MM.1S (cell line): ENCODE measurements at regions not wholly inside any gene's neighbourhood (a gene's known extent, or its start where the extent isn't known, plus 50 kb on each side); places are given as distances from the start of the nearest gene placed in this dataset.

Experiments
- DNase-seq: peaks from one replicate; pipeline ENCODE4 v3.0.0-alpha.2; 2015
- H2AFZ ChIP-seq: fragments of 300-600 bp; sonication (generic); 2 replicates; pipeline ENCODE4 v1.6.0; 2016; ENCODE audit warnings: antibody characterized with exemption, low read length
- H3F3A ChIP-seq: fragments of 300-600 bp; sonication (generic); 2 replicates; pipeline ENCODE4 v1.6.1; 2016; ENCODE audit warnings: mild to moderate bottlenecking, antibody characterized with exemption, low read length, moderate library complexity, mixed read lengths; ENCODE audit not compliant: insufficient read depth
- H3K27ac ChIP-seq: fragments of 300-600 bp; sonication (generic); 2 replicates; pipeline ENCODE4 v1.5.1; 2016; ENCODE audit warnings: mild to moderate bottlenecking, low read length
- H3K27me3 ChIP-seq: fragments of 300-600 bp; sonication (generic); replicated peaks from 2 replicates; pipeline ENCODE4 v1.6.0; 2016; ENCODE audit warnings: low read length; ENCODE audit not compliant: insufficient read depth
- H3K36me3 ChIP-seq: fragments of 300-600 bp; sonication (generic); replicated peaks from 2 replicates; pipeline ENCODE4 v1.6.1; 2016; ENCODE audit warnings: mild to moderate bottlenecking, low read length, mixed read lengths; ENCODE audit not compliant: insufficient read depth
- H3K4me1 ChIP-seq: fragments of 300-600 bp; sonication (generic); 2 replicates; pipeline ENCODE4 v1.6.1; 2016; ENCODE audit warnings: low read length, mixed read lengths
- H3K4me2 ChIP-seq: fragments of 300-600 bp; sonication (generic); 2 replicates; pipeline ENCODE4 v1.6.0; 2016; ENCODE audit warnings: low read depth, low read length
- H3K4me3 ChIP-seq: fragments of 300-600 bp; sonication (generic); 2 replicates; pipeline ENCODE4 v1.5.1; 2016; ENCODE audit warnings: low read length, mixed read lengths
- H3K79me2 ChIP-seq: fragments of 300-600 bp; sonication (generic); 2 replicates; pipeline ENCODE4 v1.6.1; 2016; ENCODE audit warnings: mixed run types, low read length, mixed read lengths
- H3K9ac ChIP-seq: fragments of 300-600 bp; sonication (generic); 2 replicates; pipeline ENCODE4 v1.6.1; 2016; ENCODE audit warnings: low read length, mixed read lengths
- H3K9me2 ChIP-seq: fragments of 300-600 bp; sonication (generic); replicated peaks from 2 replicates; pipeline ENCODE4 v1.6.1; 2016; ENCODE audit warnings: mild to moderate bottlenecking, low read length, mixed read lengths; ENCODE audit not compliant: insufficient read depth
- H3K9me3 ChIP-seq: fragments of 300-600 bp; sonication (generic); replicated peaks from 2 replicates; pipeline ENCODE4 v1.6.1; 2016; ENCODE audit warnings: mild to moderate bottlenecking, low read length, mixed read lengths; ENCODE audit not compliant: insufficient read depth
- H4K20me1 ChIP-seq: fragments of 300-600 bp; sonication (generic); 2 replicates; pipeline ENCODE4 v1.6.1; 2016; ENCODE audit warnings: mild to moderate bottlenecking, low read length, moderate library complexity, mixed read lengths; ENCODE audit not compliant: insufficient read depth
- EZH2 ChIP-seq: fragments of 300-600 bp; sonication (generic); optimal IDR thresholded peaks from 2 replicates; pipeline ENCODE3; 2017; ENCODE audit warnings: low read depth, mild to moderate bottlenecking, antibody characterized with exemption, low read length, mixed read lengths
- EZH2phosphoT487 ChIP-seq: fragments of 300-600 bp; sonication (generic); IDR thresholded peaks from 2 replicates; pipeline ENCODE4 v1.6.1; 2018; ENCODE audit warnings: antibody characterized with exemption, low read length
- TF ChIP-seq, protein P1 (sequence below): fragments of 300-600 bp; sonication (generic); IDR thresholded peaks from 2 replicates; pipeline ENCODE4 v1.5.1; 2016; ENCODE audit warnings: antibody characterized with exemption, low read length, mixed read lengths

- Histone ChIP-seq H3K4me3 (no peak overlapping the region), H3K27ac (no peak overlapping the region), H3K27me3 (no peaks in the 10 kb centered on the region), H3K79me2 (no peaks in the 10 kb centered on the region), H3K36me3 (no peaks in the 10 kb centered on the region), H3K9me2 (no peaks in the 10 kb centered on the region), H2AFZ (no peak overlapping the region), H3K4me1 (no peaks in the 10 kb centered on the region), H3K9ac (no peak overlapping the region), H3K4me2 (no peak overlapping the region), H3K9me3 (no peaks in the 10 kb centered on the region), H4K20me1 (no peaks in the 10 kb centered on the region), H3F3A (no peaks in the 10 kb centered on the region)
- TF ChIP-seq, protein P1, sequence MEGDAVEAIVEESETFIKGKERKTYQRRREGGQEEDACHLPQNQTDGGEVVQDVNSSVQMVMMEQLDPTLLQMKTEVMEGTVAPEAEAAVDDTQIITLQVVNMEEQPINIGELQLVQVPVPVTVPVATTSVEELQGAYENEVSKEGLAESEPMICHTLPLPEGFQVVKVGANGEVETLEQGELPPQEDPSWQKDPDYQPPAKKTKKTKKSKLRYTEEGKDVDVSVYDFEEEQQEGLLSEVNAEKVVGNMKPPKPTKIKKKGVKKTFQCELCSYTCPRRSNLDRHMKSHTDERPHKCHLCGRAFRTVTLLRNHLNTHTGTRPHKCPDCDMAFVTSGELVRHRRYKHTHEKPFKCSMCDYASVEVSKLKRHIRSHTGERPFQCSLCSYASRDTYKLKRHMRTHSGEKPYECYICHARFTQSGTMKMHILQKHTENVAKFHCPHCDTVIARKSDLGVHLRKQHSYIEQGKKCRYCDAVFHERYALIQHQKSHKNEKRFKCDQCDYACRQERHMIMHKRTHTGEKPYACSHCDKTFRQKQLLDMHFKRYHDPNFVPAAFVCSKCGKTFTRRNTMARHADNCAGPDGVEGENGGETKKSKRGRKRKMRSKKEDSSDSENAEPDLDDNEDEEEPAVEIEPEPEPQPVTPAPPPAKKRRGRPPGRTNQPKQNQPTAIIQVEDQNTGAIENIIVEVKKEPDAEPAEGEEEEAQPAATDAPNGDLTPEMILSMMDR, result no peak
- TF ChIP-seq EZH2 (no peak), EZH2phosphoT487 (no peak)
- no peak for DNase-seq
Observed at GRCh38 chr9:82354279-82354659, 365.7 kb downstream of the SPATA31D1 start.

DNA sequence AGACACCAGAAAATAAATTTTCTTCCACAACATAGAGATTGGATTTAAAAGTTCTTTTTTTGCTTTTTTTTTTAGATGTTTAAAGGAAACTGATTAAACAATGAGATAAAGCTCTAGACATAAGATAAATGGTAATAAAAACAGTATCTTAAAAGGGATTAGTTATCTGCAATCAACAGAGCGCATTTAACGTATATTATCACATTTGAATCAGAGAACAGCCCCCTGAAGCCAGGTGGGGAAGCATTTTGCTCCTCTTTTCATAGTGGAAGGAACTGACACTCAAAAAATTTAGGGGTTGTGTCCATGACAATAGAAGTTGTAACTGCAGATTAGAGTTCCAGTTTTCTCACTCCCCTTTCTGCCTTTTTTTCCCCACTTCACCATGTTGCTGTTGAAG, 367.6 kb downstream of the SPATA31D1 start:
- H2AFZ ChIP-seq, result no peak overlapping the region
- no peak overlapping the region for H3K9ac ChIP-seq
- H3K27ac ChIP-seq, result no peak overlapping the region
- no peaks in the 10 kb centered on the region for H3K36me3 ChIP-seq
- no peaks in the 10 kb centered on the region for H3K79me2 ChIP-seq
- no peaks in the 10 kb centered on the region for H4K20me1 ChIP-seq
- H3K4me2 ChIP-seq, result no peak overlapping the region
- H3K4me3 ChIP-seq, result no peak overlapping the region
- H3K4me1 ChIP-seq, result no peaks in the 10 kb centered on the region
- H3K9me3 ChIP-seq, result no peaks in the 10 kb centered on the region
- no peak for DNase-seq
- TF ChIP-seq, protein P1, result no peak
- TF ChIP-seq EZH2phosphoT487 (no peak), EZH2 (no peak)
- no peaks in the 10 kb centered on the region for H3F3A ChIP-seq
- H3K27me3 ChIP-seq, result no peaks in the 10 kb centered on the region
- no peaks in the 10 kb centered on the region for H3K9me2 ChIP-seq

DNA sequence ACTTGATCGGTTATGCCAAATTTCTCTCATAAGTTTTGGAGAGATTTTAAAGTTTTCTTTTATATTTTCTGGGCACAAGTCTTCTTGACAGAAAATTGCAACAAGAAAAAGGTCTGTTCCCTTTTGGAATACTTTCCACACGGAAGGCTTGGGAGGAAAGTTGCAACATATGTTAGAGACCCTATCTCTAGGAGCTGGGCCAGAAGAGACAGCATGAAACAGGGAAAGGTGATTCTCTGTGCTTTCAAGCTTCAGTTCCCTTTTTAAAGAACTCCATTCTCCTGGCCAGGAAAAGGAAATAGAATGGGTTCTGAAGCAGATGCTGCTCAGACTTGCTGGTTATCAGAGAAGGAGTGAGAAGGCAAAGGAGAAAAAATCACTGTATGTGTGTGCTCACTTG, 368.3 kb downstream of the SPATA31D1 start:
- H3K4me2 ChIP-seq, result no peak overlapping the region

More for the DNA sequence above, 368.3 kb downstream of the SPATA31D1 start:
- TF ChIP-seq EZH2, result no peak
- TF ChIP-seq EZH2phosphoT487, result no peak
- TF ChIP-seq, protein P1, result no peak
- Histone ChIP-seq H3K4me1 (no peaks in the 10 kb centered on the region), H3K27me3 (no peaks in the 10 kb centered on the region), H3K36me3 (no peaks in the 10 kb centered on the region), H3K4me3 (no peak overlapping the region), H2AFZ (no peak overlapping the region), H3K9ac (no peak overlapping the region), H4K20me1 (no peaks in the 10 kb centered on the region), H3K79me2 (no peaks in the 10 kb centered on the region), H3F3A (no peaks in the 10 kb centered on the region), H3K27ac (no peak overlapping the region), H3K9me3 (no peaks in the 10 kb centered on the region), H3K9me2 (no peaks in the 10 kb centered on the region)
- no peak for DNase-seq
